ENCODE measurements at regions not wholly inside any gene's neighbourhood (a gene's known extent, or its start where the extent isn't known, plus 50 kb on each side); places are given as distances from the start of the nearest gene placed in this dataset.

DNA sequence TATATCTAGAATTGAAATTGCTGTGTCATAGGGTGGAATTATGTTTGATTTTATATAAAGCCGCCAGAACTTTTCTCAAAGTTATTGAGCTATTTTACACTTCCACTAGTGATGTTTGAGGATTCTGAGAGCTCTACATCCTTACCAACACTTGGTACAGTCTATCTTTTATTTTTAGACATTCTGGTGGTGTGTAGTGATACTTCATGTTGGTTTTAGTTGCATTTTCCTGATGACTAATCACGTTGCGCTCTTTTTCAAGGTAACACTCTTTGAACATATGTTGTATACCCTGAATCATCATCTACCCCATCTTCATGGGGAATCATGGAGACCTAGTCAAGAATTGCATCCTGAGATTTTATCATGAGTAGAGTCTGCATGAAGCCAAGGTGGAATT is 141.7 kb downstream of the NXNL2 start:
- no peak for DNase-seq
- Histone ChIP-seq H3K36me3 (ENCODE audit: insufficient read depth, low read length) (no peaks in the 10 kb centered on the region), H3K9me3 (ENCODE audit: control insufficient read depth in 1 of 2, low read length in 2 of 2) (no peaks in the 10 kb centered on the region), H3K4me3 (ENCODE audit: low read length in 2 of 2) (no peak overlapping the region), H3K4me1 (ENCODE audit: insufficient read depth, low read length) (no peaks in the 10 kb centered on the region), H3K27ac (ENCODE audit: low read depth, low read length) (no peak overlapping the region), H3K27me3 (ENCODE audit: insufficient read depth, low read length) (no peaks in the 10 kb centered on the region)
- Mint-ChIP-seq H3K9me3 (no peaks in the 10 kb centered on the region), H3K4me1 (no peaks in the 10 kb centered on the region), H3K27ac (no peak overlapping the region), H3K27me3 (peaks cover 3 to 5% of the 10 kb centered on the region in 2 donors), H3K4me3 (no peak overlapping the region), H3K36me3 (no peaks in the 10 kb centered on the region)
- ChIA-PET POLR2A (ENCODE audit: partially characterized antibody) (no interaction called here), CTCF (ENCODE audit: partially characterized antibody) (no interaction called here)
- intact Hi-C loops (cut with micrococcal nuclease): no loop called here

DNA sequence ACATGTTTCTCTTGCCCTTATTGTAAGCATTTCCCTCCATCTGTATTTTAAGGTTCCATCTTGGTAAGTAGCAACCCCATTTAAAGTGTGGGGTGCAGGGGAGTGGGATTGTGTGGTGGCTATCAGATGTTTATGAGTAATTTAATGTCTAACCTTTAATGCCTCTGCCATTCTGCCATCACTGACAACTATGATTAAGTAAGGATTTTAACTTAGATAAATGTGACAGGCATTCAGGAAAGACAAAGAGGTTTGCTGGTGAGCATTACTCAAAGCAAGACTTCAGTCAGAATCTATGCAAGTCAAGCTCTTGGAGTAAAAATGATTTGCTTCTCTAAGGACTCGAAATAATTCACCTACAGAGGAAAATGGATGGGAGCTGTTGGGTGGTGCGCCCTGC is 143.0 kb downstream of the NXNL2 start:
- peaks cover 3 to 5% of the 10 kb centered on the region in 2 donors for H3K27me3 Mint-ChIP-seq
- no peak overlapping the region for H3K4me3 Mint-ChIP-seq
- DNase-seq: no peak
- no peak overlapping the region for H3K27ac ChIP-seq (ENCODE audit: low read depth, low read length)
- no peaks in the 10 kb centered on the region for H3K36me3 Mint-ChIP-seq
- H3K36me3 ChIP-seq (ENCODE audit: insufficient read depth, low read length): no peaks in the 10 kb centered on the region
- intact Hi-C loops (cut with micrococcal nuclease): no loop called here
- no peak overlapping the region for H3K4me3 ChIP-seq (ENCODE audit: low read length in 2 of 2)
- H3K4me1 Mint-ChIP-seq: no peaks in the 10 kb centered on the region
- ChIA-PET CTCF (ENCODE audit: partially characterized antibody) (no interaction called here), POLR2A (ENCODE audit: partially characterized antibody) (no interaction called here)
- no peaks in the 10 kb centered on the region for H3K9me3 ChIP-seq (ENCODE audit: control insufficient read depth in 1 of 2, low read length in 2 of 2)
- no peaks in the 10 kb centered on the region for H3K27me3 ChIP-seq (ENCODE audit: insufficient read depth, low read length)
- peak overlapping the region in 1 of 7 donors; percentile 6 for H3K27ac Mint-ChIP-seq
- H3K4me1 ChIP-seq (ENCODE audit: insufficient read depth, low read length): no peaks in the 10 kb centered on the region
- H3K9me3 Mint-ChIP-seq: no peaks in the 10 kb centered on the region

DNA sequence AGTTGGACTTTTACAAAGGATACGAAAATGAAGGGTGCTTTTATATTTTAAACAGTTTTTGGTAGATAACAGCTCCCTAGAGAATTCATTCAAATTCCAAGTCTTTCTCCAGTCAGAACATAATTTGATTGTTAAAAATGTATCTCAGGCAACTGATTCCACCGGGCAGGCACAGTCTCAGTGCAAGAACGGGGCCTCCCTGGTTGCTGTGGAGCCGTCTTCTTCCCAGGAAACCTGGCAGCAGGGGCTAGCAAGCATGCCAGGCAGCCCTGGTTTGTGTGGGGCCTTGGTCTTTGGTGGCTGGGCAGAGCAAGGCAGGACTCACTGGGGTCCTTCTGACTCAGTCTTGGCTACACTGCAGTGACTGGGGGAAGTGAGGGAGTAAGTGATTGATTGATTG is 143.5 kb downstream of the NXNL2 start:
- H3K9me3 Mint-ChIP-seq: no peaks in the 10 kb centered on the region
- Histone ChIP-seq H3K36me3 (ENCODE audit: insufficient read depth, low read length) (no peaks in the 10 kb centered on the region), H3K4me3 (ENCODE audit: low read length in 2 of 2) (no peak overlapping the region), H3K27ac (ENCODE audit: low read depth, low read length) (no peak overlapping the region), H3K27me3 (ENCODE audit: insufficient read depth, low read length) (no peaks in the 10 kb centered on the region), H3K9me3 (ENCODE audit: control insufficient read depth in 1 of 2, low read length in 2 of 2) (no peaks in the 10 kb centered on the region), H3K4me1 (ENCODE audit: insufficient read depth, low read length) (no peaks in the 10 kb centered on the region)
- no peak overlapping the region for H3K27ac Mint-ChIP-seq
- no peak for DNase-seq
- H3K4me1 Mint-ChIP-seq: no peaks in the 10 kb centered on the region
- ChIA-PET CTCF (ENCODE audit: partially characterized antibody) (no interaction called here), POLR2A (ENCODE audit: partially characterized antibody) (no interaction called here)
- no peaks in the 10 kb centered on the region for H3K36me3 Mint-ChIP-seq
- H3K27me3 Mint-ChIP-seq: peaks cover 3 to 5% of the 10 kb centered on the region in 2 donors
- intact Hi-C loops (cut with micrococcal nuclease): no loop called here
- no peak overlapping the region for H3K4me3 Mint-ChIP-seq

DNA sequence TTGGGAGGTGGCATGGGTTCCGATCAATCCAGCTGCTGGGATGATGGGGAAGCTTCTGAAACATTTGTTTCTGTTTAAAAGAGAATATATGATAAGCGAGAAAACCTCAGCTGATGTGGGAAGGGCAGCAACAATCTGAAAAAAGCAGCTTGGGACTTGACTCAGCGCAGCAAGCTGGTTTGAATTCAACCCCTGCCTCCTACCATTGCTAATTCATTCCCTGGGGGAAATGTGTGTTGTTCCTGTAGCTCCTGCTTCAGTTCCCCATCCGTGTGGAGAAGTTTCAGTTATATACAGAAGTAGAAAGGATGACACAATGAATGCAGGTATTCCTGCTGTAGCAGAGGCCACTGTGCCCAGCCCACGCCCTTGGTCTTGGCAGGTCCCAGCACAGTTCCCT is 145.1 kb downstream of the NXNL2 start:
- ChIA-PET POLR2A (ENCODE audit: partially characterized antibody) (no interaction called here), CTCF (ENCODE audit: partially characterized antibody) (no interaction called here)
- H3K4me3 ChIP-seq (ENCODE audit: low read length in 2 of 2): no peak overlapping the region
- intact Hi-C loops (cut with micrococcal nuclease): no loop called here
- peaks cover 3 to 4% of the 10 kb centered on the region in 2 donors for H3K27me3 Mint-ChIP-seq
- H3K4me1 ChIP-seq (ENCODE audit: insufficient read depth, low read length): no peaks in the 10 kb centered on the region
- H3K4me1 Mint-ChIP-seq: no peaks in the 10 kb centered on the region
- no peaks in the 10 kb centered on the region for H3K36me3 ChIP-seq (ENCODE audit: insufficient read depth, low read length)
- no peak for DNase-seq
- no peaks in the 10 kb centered on the region for H3K27me3 ChIP-seq (ENCODE audit: insufficient read depth, low read length)
- no peaks in the 10 kb centered on the region for H3K9me3 ChIP-seq (ENCODE audit: control insufficient read depth in 1 of 2, low read length in 2 of 2)
- no peak overlapping the region for H3K27ac Mint-ChIP-seq
- H3K4me3 Mint-ChIP-seq: no peak overlapping the region
- H3K9me3 Mint-ChIP-seq: no peaks in the 10 kb centered on the region
- H3K36me3 Mint-ChIP-seq: no peaks in the 10 kb centered on the region
- H3K27ac ChIP-seq (ENCODE audit: low read depth, low read length): no peak overlapping the region

DNA sequence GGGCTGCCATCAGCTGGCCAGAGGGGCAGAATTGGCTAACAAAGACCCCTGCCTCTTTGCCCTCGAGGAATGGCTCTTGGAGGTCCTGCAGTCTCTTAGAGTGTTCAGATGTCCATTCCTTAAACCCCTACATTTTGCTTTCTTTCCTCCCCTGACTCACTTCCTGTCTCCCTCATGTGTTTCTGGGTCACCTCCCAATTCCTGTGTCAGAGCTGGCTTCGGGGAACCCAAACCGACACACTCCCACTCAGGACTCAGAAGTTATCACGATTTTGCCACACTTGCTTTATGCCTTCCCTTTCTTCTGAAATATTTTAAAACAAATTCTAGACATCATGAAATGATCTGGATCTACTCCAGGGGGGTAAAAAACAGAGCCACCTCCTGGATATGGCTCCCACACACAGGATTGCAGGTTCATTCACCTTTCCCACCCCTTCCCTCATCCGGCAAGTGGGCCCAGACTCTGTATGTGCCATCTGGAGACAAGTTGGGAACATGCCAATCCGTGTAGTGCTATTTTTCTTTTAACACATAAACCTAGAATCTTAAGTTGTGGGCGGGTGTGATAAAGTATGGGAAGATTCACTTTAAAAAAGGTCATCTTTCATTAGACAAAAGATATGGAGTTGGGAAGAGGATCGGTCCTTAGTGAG is 145.7 kb downstream of the NXNL2 start:
- POLR2A ChIA-PET (ENCODE audit: partially characterized antibody): no interaction called here
- Histone ChIP-seq H3K36me3 (ENCODE audit: insufficient read depth, low read length) (no peaks in the 10 kb centered on the region), H3K4me1 (ENCODE audit: insufficient read depth, low read length) (no peaks in the 10 kb centered on the region), H3K9me3 (ENCODE audit: control insufficient read depth in 1 of 2, low read length in 2 of 2) (no peaks in the 10 kb centered on the region), H3K27ac (ENCODE audit: low read depth, low read length) (no peak overlapping the region), H3K4me3 (ENCODE audit: low read length in 2 of 2) (no peak overlapping the region), H3K27me3 (ENCODE audit: insufficient read depth, low read length) (no peaks in the 10 kb centered on the region)
- Mint-ChIP-seq H3K27ac (no peak overlapping the region), H3K4me3 (no peak overlapping the region), H3K27me3 (peaks cover 2 to 3% of the 10 kb centered on the region in 2 donors), H3K4me1 (no peaks in the 10 kb centered on the region), H3K9me3 (no peaks in the 10 kb centered on the region), H3K36me3 (no peaks in the 10 kb centered on the region)
- no peak for DNase-seq
- CTCF ChIA-PET (ENCODE audit: partially characterized antibody): no interaction called here
- intact Hi-C loops (cut with micrococcal nuclease): no loop called here

DNA sequence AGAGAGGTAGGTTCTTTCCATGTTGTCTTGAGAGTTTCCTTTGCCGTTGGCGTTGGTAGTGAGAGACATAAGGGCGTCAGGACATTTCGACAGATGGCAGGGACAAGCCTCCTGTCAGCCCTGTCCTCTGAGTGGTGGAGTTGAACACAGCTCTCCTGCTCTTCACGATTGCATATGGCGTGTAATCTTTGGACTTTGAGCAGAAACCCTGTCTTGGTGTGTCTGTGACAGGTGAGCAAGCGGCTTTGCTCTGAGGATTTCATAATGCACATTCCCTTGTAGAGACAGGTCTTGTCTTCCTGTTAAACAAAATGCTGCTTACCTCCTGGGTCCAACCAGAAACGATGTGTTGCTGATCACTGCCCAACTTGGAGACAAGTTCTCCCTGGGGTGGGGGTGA is 146.5 kb downstream of the NXNL2 start:
- Histone ChIP-seq H3K4me3 (ENCODE audit: low read length in 2 of 2) (no peak overlapping the region), H3K27me3 (ENCODE audit: insufficient read depth, low read length) (no peaks in the 10 kb centered on the region), H3K27ac (ENCODE audit: low read depth, low read length) (no peak overlapping the region), H3K36me3 (ENCODE audit: insufficient read depth, low read length) (no peaks in the 10 kb centered on the region), H3K9me3 (ENCODE audit: control insufficient read depth in 1 of 2, low read length in 2 of 2) (no peaks in the 10 kb centered on the region), H3K4me1 (ENCODE audit: insufficient read depth, low read length) (no peaks in the 10 kb centered on the region)
- intact Hi-C loops (cut with micrococcal nuclease): no loop called here
- no peak overlapping the region for H3K27ac Mint-ChIP-seq
- no peak overlapping the region for H3K4me3 Mint-ChIP-seq
- H3K4me1 Mint-ChIP-seq: no peaks in the 10 kb centered on the region
- no peak for DNase-seq
- H3K36me3 Mint-ChIP-seq: no peaks in the 10 kb centered on the region
- CTCF ChIA-PET (ENCODE audit: partially characterized antibody): no interaction called here
- no peaks in the 10 kb centered on the region for H3K9me3 Mint-ChIP-seq
- POLR2A ChIA-PET (ENCODE audit: partially characterized antibody): no interaction called here
- peaks cover 2 to 3% of the 10 kb centered on the region in 2 donors for H3K27me3 Mint-ChIP-seq

DNA sequence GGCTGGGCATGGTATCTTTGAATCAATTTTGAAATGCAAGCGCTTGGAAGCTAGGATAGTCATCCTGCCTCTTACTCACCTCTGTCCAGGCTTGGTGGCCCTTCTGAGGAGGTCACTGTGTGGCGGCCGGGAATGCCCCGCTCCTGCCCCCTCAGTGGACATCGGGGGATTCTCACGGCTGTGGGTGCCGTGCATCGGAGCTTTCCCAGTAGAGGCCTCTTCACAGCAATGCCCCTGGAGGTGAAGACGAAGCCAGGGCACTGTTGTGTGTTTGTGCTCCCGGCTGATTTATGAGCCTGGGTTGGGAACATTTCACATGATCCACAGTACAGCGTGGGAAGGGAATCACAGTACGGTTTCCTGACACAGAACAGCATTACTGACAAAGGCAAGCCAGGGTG is 147.5 kb downstream of the NXNL2 start:
- Mint-ChIP-seq H3K36me3 (no peaks in the 10 kb centered on the region), H3K27me3 (peaks cover 0 to 1% of the 10 kb centered on the region in 2 donors), H3K4me1 (no peaks in the 10 kb centered on the region), H3K27ac (no peak overlapping the region), H3K4me3 (no peak overlapping the region), H3K9me3 (no peaks in the 10 kb centered on the region)
- Histone ChIP-seq H3K4me1 (ENCODE audit: insufficient read depth, low read length) (no peaks in the 10 kb centered on the region), H3K9me3 (ENCODE audit: control insufficient read depth in 1 of 2, low read length in 2 of 2) (no peaks in the 10 kb centered on the region), H3K27me3 (ENCODE audit: insufficient read depth, low read length) (no peaks in the 10 kb centered on the region), H3K4me3 (ENCODE audit: low read length in 2 of 2) (no peak overlapping the region), H3K36me3 (ENCODE audit: insufficient read depth, low read length) (no peaks in the 10 kb centered on the region), H3K27ac (ENCODE audit: low read depth, low read length) (no peak overlapping the region)
- DNase-seq: no peak
- ChIA-PET POLR2A (ENCODE audit: partially characterized antibody) (no interaction called here), CTCF (ENCODE audit: partially characterized antibody) (no interaction called here)
- intact Hi-C loops (cut with micrococcal nuclease): no loop called here

DNA sequence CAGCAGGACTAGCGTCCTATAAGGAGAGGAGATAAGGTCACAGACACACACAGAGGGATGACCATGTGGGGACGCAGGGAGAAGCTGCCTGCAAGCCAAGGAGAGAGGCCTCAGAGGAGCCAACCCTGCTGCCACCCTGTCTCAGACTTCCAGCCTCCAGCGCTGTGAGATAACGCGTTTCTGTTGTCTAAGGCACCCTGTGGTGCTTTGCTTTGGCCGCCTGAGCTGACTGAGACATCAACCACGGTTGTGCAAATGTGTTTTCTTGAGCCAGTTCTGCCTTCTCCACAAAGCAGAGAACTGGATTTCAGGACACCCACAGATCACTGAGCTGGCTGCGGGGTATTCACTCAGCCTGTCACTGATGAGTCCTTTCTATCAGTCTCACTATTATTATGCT is 149.1 kb downstream of the NXNL2 start:
- CTCF ChIA-PET (ENCODE audit: partially characterized antibody): no interaction called here
- POLR2A ChIA-PET (ENCODE audit: partially characterized antibody): no interaction called here
- Histone ChIP-seq H3K36me3 (ENCODE audit: insufficient read depth, low read length) (no peaks in the 10 kb centered on the region), H3K27ac (ENCODE audit: low read depth, low read length) (no peak overlapping the region), H3K9me3 (ENCODE audit: control insufficient read depth in 1 of 2, low read length in 2 of 2) (no peaks in the 10 kb centered on the region), H3K4me1 (ENCODE audit: insufficient read depth, low read length) (no peaks in the 10 kb centered on the region), H3K27me3 (ENCODE audit: insufficient read depth, low read length) (no peaks in the 10 kb centered on the region), H3K4me3 (ENCODE audit: low read length in 2 of 2) (no peak overlapping the region)
- H3K4me1 Mint-ChIP-seq: no peaks in the 10 kb centered on the region
- no peak overlapping the region for H3K27ac Mint-ChIP-seq
- H3K27me3 Mint-ChIP-seq: peaks cover 0 to 3% of the 10 kb centered on the region in 2 donors
- no peaks in the 10 kb centered on the region for H3K36me3 Mint-ChIP-seq
- H3K9me3 Mint-ChIP-seq: no peaks in the 10 kb centered on the region
- intact Hi-C loops (cut with micrococcal nuclease): no loop called here
- no peak overlapping the region for H3K4me3 Mint-ChIP-seq
- no peak for DNase-seq
